GM18868 (cell line): ENCODE measurements at regions not wholly inside any gene's neighbourhood (a gene's known extent, or its start where the extent isn't known, plus 50 kb on each side); places are given as distances from the start of the nearest gene placed in this dataset.

Source experiments
- ATAC-seq: cut with Tn5 transposase; IDR thresholded peaks from one replicate; pipeline ENCODE4 v1.9.1; 2021; ENCODE audit warnings: mild to moderate bottlenecking, moderate library complexity; ENCODE audit not compliant: unreplicated experiment

- no peak for ATAC-seq
Measured at GRCh38 chr12:98453492-98453891, 61.9 kb upstream of the TMPO start.

- no peak for ATAC-seq
Measured at GRCh38 chr12:98456041-98456440, 59.3 kb upstream of the TMPO start.

GRCh38 chr12:98456576-98457573 lies 58.5 kb upstream of the TMPO start:
- ATAC-seq = peak; percentile 71

GRCh38 chr12:98464190-98464589 lies 51.2 kb upstream of the TMPO start:
- ATAC-seq = no peak

- ATAC-seq = no peak
Measured at GRCh38 chr12:98465505-98465904, 49.9 kb upstream of the TMPO start.
